Esophagus muscularis mucosa (tissue), 4 donors: ENCODE measurements at regions not wholly inside any gene's neighbourhood (a gene's known extent, or its start where the extent isn't known, plus 50 kb on each side); places are given as distances from the start of the nearest gene placed in this dataset.

Experiments used
- EP300 ChIP-seq: sonication (generic); formaldehyde crosslinking; IDR thresholded peaks from one replicate; pipeline ENCODE4 v1.6.1; 2017; ENCODE audit warnings: antibody characterized with exemption
- POLR2A ChIP-seq: fragments of 450-650 bp; IDR thresholded peaks from one replicate; pipeline ENCODE4 v1.6.1; 2017; ENCODE audit warnings: antibody characterized with exemption, moderate library complexity, mild to moderate bottlenecking, low read depth
- POLR2AphosphoS5 ChIP-seq, 2 donors: sonication (generic); formaldehyde crosslinking; IDR thresholded peaks; one replicate each; pipeline ENCODE4 v1.6.1; 2017; ENCODE audit warnings: antibody characterized with exemption in 2 of 2
- TF ChIP-seq, protein P1 (sequence below), 3 experiments: fragments of 200-600 bp in 2 of 3; fragments of 450-650 bp in 1 of 3; sonication (generic) in 2 of 3; IDR thresholded peaks; one replicate each; pipeline ENCODE4 v1.5.1; 2017 to 2019; ENCODE audit warnings: antibody characterized with exemption in 3 of 3, mild to moderate bottlenecking in 2 of 3, moderate library complexity in 1 of 3

- TF ChIP-seq, protein P1, sequence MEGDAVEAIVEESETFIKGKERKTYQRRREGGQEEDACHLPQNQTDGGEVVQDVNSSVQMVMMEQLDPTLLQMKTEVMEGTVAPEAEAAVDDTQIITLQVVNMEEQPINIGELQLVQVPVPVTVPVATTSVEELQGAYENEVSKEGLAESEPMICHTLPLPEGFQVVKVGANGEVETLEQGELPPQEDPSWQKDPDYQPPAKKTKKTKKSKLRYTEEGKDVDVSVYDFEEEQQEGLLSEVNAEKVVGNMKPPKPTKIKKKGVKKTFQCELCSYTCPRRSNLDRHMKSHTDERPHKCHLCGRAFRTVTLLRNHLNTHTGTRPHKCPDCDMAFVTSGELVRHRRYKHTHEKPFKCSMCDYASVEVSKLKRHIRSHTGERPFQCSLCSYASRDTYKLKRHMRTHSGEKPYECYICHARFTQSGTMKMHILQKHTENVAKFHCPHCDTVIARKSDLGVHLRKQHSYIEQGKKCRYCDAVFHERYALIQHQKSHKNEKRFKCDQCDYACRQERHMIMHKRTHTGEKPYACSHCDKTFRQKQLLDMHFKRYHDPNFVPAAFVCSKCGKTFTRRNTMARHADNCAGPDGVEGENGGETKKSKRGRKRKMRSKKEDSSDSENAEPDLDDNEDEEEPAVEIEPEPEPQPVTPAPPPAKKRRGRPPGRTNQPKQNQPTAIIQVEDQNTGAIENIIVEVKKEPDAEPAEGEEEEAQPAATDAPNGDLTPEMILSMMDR (IDR thresholded peaks at IDR 0.05): no peak
- TF ChIP-seq POLR2A (no peak), POLR2AphosphoS5 (IDR thresholded peaks at IDR 0.05) (no peak), EP300 (no peak)
Measured at GRCh38 chr9:575139-575538, 266.4 kb upstream of the DMRT1 start.
